Ascending aorta (tissue), 2 donors: ENCODE measurements at regions not wholly inside any gene's neighbourhood (a gene's known extent, or its start where the extent isn't known, plus 50 kb on each side); places are given as distances from the start of the nearest gene placed in this dataset.
"Not testable (repeated sequence)": the region's sequence is repeated elsewhere in the genome, so short reads cannot be mapped to it uniquely, and the experiment has no call there.

Source experiments
- DNase-seq, 2 donors: peaks; one replicate each; pipeline ENCODE4 v3.0.0-alpha.2; 2019; ENCODE audit warnings: low spot score in 2 of 2
- H3K27ac ChIP-seq, 2 donors: fragments of 200-600 bp; sonication (generic); one replicate each; pipeline ENCODE4 v1.5.1; 2016 to 2017; ENCODE audit warnings: mild to moderate bottlenecking in 1 of 2
- H3K27me3 ChIP-seq: fragments of 200-600 bp; sonication (generic); one replicate; pipeline ENCODE4 v1.5.1; 2017
- H3K36me3 ChIP-seq, 2 donors: fragments of 200-600 bp; sonication (generic); one replicate each; pipeline ENCODE4 v1.5.1; 2016
- H3K4me1 ChIP-seq, 2 donors: fragments of 200-600 bp; sonication (generic); one replicate each; pipeline ENCODE4 v1.5.1; 2016 to 2017; ENCODE audit warnings: mild to moderate bottlenecking in 1 of 2
- H3K4me3 ChIP-seq, 2 donors: fragments of 200-600 bp; sonication (generic); one replicate each; pipeline ENCODE4 v1.5.1; 2016 to 2017; ENCODE audit warnings: mild to moderate bottlenecking in 1 of 2
- H3K9me3 ChIP-seq, 2 donors: fragments of 200-600 bp; sonication (generic); one replicate each; pipeline ENCODE4 v1.5.1; 2016
- CTCF ChIP-seq, 3 experiments: fragments of 200-600 bp in 2 of 3; fragments of 450-650 bp in 1 of 3; sonication (generic) in 2 of 3; IDR thresholded peaks; one replicate each; pipeline ENCODE4 v1.5.1; 2016 to 2019; ENCODE audit warnings: antibody characterized with exemption in 3 of 3, mild to moderate bottlenecking in 1 of 3, moderate library complexity in 1 of 3
- intact Hi-C: fragments of 100-400 bp; cut with DNase I; formaldehyde crosslinking; loops from one replicate; pipeline ENCODE4 v1.15.1; 2023

GRCh38 chr18:29737620-29738019, 1304.9 kb downstream of the DSC3 start:
- Histone ChIP-seq H3K4me3 (no peak overlapping the region), H3K27me3 (no peaks in the 10 kb centered on the region), H3K4me1 (no peaks in the 10 kb centered on the region), H3K36me3 (no peaks in the 10 kb centered on the region), H3K27ac (no peak overlapping the region), H3K9me3 (no peaks in the 10 kb centered on the region)
- intact Hi-C loops = no loop called here
- no peak for TF ChIP-seq CTCF (IDR thresholded peaks at IDR 0.05)
- no peak for DNase-seq

GRCh38 chr18:29737190-29737589, 1305.4 kb downstream of the DSC3 start:
- no peak overlapping the region for H3K27ac ChIP-seq
- no peaks in the 10 kb centered on the region for H3K27me3 ChIP-seq
- no peaks in the 10 kb centered on the region for H3K4me1 ChIP-seq
- H3K9me3 ChIP-seq = no peaks in the 10 kb centered on the region
- H3K4me3 ChIP-seq = no peak overlapping the region
- no peak for TF ChIP-seq CTCF (IDR thresholded peaks at IDR 0.05)
- intact Hi-C loops = no loop called here
- no peaks in the 10 kb centered on the region for H3K36me3 ChIP-seq
- no peak for DNase-seq

- Histone ChIP-seq H3K4me1 (no peaks in the 10 kb centered on the region), H3K27ac (no peak overlapping the region), H3K9me3 (no peaks in the 10 kb centered on the region), H3K4me3 (no peak overlapping the region), H3K36me3 (no peaks in the 10 kb centered on the region), H3K27me3 (no peaks in the 10 kb centered on the region)
- no peak for TF ChIP-seq CTCF (IDR thresholded peaks at IDR 0.05)
- DNase-seq = no peak
- intact Hi-C loops = no loop called here
Observed at GRCh38 chr18:29730073-29730472, 1312.5 kb downstream of the DSC3 start.

GRCh38 chr18:29726646-29727045, 1315.9 kb downstream of the DSC3 start:
- no peak for DNase-seq
- TF ChIP-seq CTCF (IDR thresholded peaks at IDR 0.05) = no peak
- no peaks in the 10 kb centered on the region for H3K36me3 ChIP-seq
- intact Hi-C loops = no loop called here
- H3K27me3 ChIP-seq = no peaks in the 10 kb centered on the region
- H3K4me1 ChIP-seq = no peaks in the 10 kb centered on the region
- H3K9me3 ChIP-seq = no peaks in the 10 kb centered on the region
- no peak overlapping the region for H3K27ac ChIP-seq
- H3K4me3 ChIP-seq = no peak overlapping the region

- H3K4me1 ChIP-seq, H3K27me3 ChIP-seq, H3K27ac ChIP-seq, H3K36me3 ChIP-seq, intact Hi-C loops, DNase-seq, H3K4me3 ChIP-seq, H3K9me3 ChIP-seq: not testable (repeated sequence)
Observed at GRCh38 chr18:29723486-29723885, 1319.1 kb downstream of the DSC3 start.

GRCh38 chr18:29715960-29716359, 1326.6 kb downstream of the DSC3 start:
- H3K27me3 ChIP-seq, H3K36me3 ChIP-seq, DNase-seq, H3K4me3 ChIP-seq, H3K9me3 ChIP-seq, intact Hi-C loops, H3K27ac ChIP-seq, H3K4me1 ChIP-seq: not testable (repeated sequence)

- no peaks in the 10 kb centered on the region for H3K27me3 ChIP-seq
- H3K36me3 ChIP-seq = no peaks in the 10 kb centered on the region
- TF ChIP-seq CTCF (IDR thresholded peaks at IDR 0.05) = no peak
- H3K4me3 ChIP-seq = no peak overlapping the region
- H3K4me1 ChIP-seq = peaks cover 0 to 5% of the 10 kb centered on the region in 2 donors
- intact Hi-C loops = no loop called here
- H3K9me3 ChIP-seq = no peaks in the 10 kb centered on the region
- no peak overlapping the region for H3K27ac ChIP-seq
- DNase-seq = no peak
Observed at GRCh38 chr18:29712785-29713184, 1329.8 kb downstream of the DSC3 start.
